K562 (cell line): ENCODE measurements at regions not wholly inside any gene's neighbourhood (a gene's known extent, or its start where the extent isn't known, plus 50 kb on each side); places are given as distances from the start of the nearest gene placed in this dataset.

Experiments
- ATAC-seq: fragments of 200-7000 bp; cut with Tn5 transposase; 3 replicates; pipeline ENCODE4 v1.9.1; 2020; ENCODE audit warnings: moderate library complexity
- BruUV-seq: library from RNA; stranded (reverse); fragments of 400-500 nt; replicated peaks from 2 replicates; lab custom pipeline; 2021; lab: Mats Ljungman, UMichigan
- CTCF ChIA-PET: fragments of 300-600 bp; formaldehyde crosslinking; extraction: SDS; loops from one replicate; lab custom pipeline; 2021; ENCODE audit warnings: low intra/inter-chr PET ratio; lab: Yijun Ruan, JAX
- POLR2A ChIA-PET: fragments of 300-600, 350-650 bp; sonication (Branson Sonifier 250); formaldehyde crosslinking; extraction: SDS; loops from one replicate; lab custom pipeline; 2021; ENCODE audit warnings: antibody characterized with exemption, inconsistent platforms; lab: Yijun Ruan, JAX
- DNase-seq, 4 experiments: peaks; one replicate each; pipeline versions ENCODE4 v3.0.0 to v3.0.0-alpha.2; 2011 to 2018; ENCODE audit warnings: low spot score in 3 of 4, mixed read lengths in 3 of 4; ENCODE audit errors: extremely low read depth in 1 of 4
- FAIRE-seq: peaks from 2 replicates; lab custom pipeline; 2011; peaks lifted over from hg19 to GRCh38; lab: Jason Lieb, UNC
- H2AFZ ChIP-seq: 2 replicates; pipeline ENCODE4 v1.6.0; 2011; ENCODE audit warnings: low read depth, low read length, control low read depth, inconsistent platforms
- H3K27ac ChIP-seq: fragments of 200-600 bp; 3 replicates; pipeline ENCODE4 v1.8.0; 2011; ENCODE audit warnings: low read depth, mild to moderate bottlenecking, control low read depth, inconsistent platforms, low read length, moderate library complexity, mixed read lengths; ENCODE audit errors: extremely low read depth
- H3K27me3 ChIP-seq, 2 experiments: fragments of 300-600 bp in 1 of 2; 2 replicates in 1 of 2; 3 replicates in 1 of 2; pipeline versions ENCODE4 v1.6.0 to v1.8.0; 2011; ENCODE audit warnings: inconsistent platforms in 2 of 2, low read length in 2 of 2, mild to moderate bottlenecking in 1 of 2, mixed read lengths in 1 of 2, moderate library complexity in 1 of 2; ENCODE audit not compliant: control insufficient read depth in 2 of 2, insufficient read depth in 2 of 2
- H3K36me3 ChIP-seq: fragments of 300-600 bp; 3 replicates; pipeline ENCODE4 v1.8.0; 2011; ENCODE audit warnings: mild to moderate bottlenecking, low read length, inconsistent platforms; ENCODE audit not compliant: control insufficient read depth, insufficient read depth
- H3K4me1 ChIP-seq, 2 experiments: fragments of 200-600 bp in 1 of 2; replicated peaks in 1 of 2; 2 replicates in 1 of 2; 3 replicates in 1 of 2; pipeline versions ENCODE4 v1.5.1 to v1.8.0; 2011; ENCODE audit warnings: inconsistent platforms in 2 of 2, low read length in 2 of 2, mild to moderate bottlenecking in 1 of 2, mixed read lengths in 1 of 2, moderate library complexity in 1 of 2; ENCODE audit not compliant: control insufficient read depth in 2 of 2, insufficient read depth in 2 of 2
- H3K4me2 ChIP-seq: 2 replicates; pipeline ENCODE4 v1.6.1; 2011; ENCODE audit warnings: low read length, control low read depth, inconsistent platforms, mixed read lengths; ENCODE audit not compliant: insufficient read depth
- H3K4me3 ChIP-seq: fragments of 200-600 bp; sonication (generic), shearing (Covaris generic); 2 replicates; pipeline ENCODE4 v1.5.1; 2016; ENCODE audit warnings: control low read depth, inconsistent platforms
- H3K79me2 ChIP-seq: fragments of 200-600 bp; 3 replicates; pipeline ENCODE4 v1.8.0; 2011; ENCODE audit warnings: low read length, inconsistent platforms; ENCODE audit not compliant: control insufficient read depth, insufficient read depth
- H3K9ac ChIP-seq, 2 experiments: 2 replicates each; pipeline versions ENCODE4 v1.6.0 to v1.6.1; 2011; ENCODE audit warnings: low read depth in 2 of 2, low read length in 2 of 2, control low read depth in 1 of 2, inconsistent platforms in 1 of 2, mild to moderate bottlenecking in 1 of 2, mixed read lengths in 1 of 2; ENCODE audit not compliant: insufficient read depth in 1 of 2
- H3K9me1 ChIP-seq: one replicate; pipeline ENCODE4 v1.6.0; 2011; ENCODE audit warnings: inconsistent platforms, mild to moderate bottlenecking, low read length, moderate library complexity; ENCODE audit not compliant: control insufficient read depth, insufficient read depth
- H3K9me3 ChIP-seq: replicated peaks from 2 replicates; pipeline ENCODE4 v1.5.1; 2011; ENCODE audit warnings: low read depth, low read length, inconsistent platforms; ENCODE audit not compliant: control insufficient read depth, insufficient read depth
- H4K20me1 ChIP-seq: replicated peaks from 2 replicates; pipeline ENCODE4 v1.6.1; 2011; ENCODE audit warnings: low read length, inconsistent platforms, mixed read lengths; ENCODE audit not compliant: control insufficient read depth, insufficient read depth
- FIP1L1 ChIP-seq: fragments of 200-400 bp; formaldehyde crosslinking; IDR thresholded peaks from 2 replicates; pipeline ENCODE4 v1.6.1; 2018; ENCODE audit warnings: mild to moderate bottlenecking, low read depth, low read length; ENCODE audit not compliant: poor library complexity, severe bottlenecking
- RFX5 ChIP-seq: IDR thresholded peaks from 2 replicates; pipeline ENCODE4 v1.6.1; 2011; ENCODE audit warnings: low read depth, mild to moderate bottlenecking, improper control_type of control experiment, low read length
- ZC3H4 ChIP-seq: sonication (generic); formaldehyde crosslinking; IDR thresholded peaks from 2 replicates; pipeline ENCODE4 v1.9.0; 2021; ENCODE audit warnings: missing genetic modification reagents, borderline replicate concordance
- ZNF282 ChIP-seq: sonication (generic); formaldehyde crosslinking; IDR thresholded peaks from 2 replicates; pipeline ENCODE4 v1.8.1; 2023; ENCODE audit warnings: missing genetic modification reagents
- ZNF586 ChIP-seq: fragments of 450-650 bp; formaldehyde crosslinking; conservative IDR thresholded peaks from 2 replicates; pipeline ENCODE4 v1.4.0; 2020; ENCODE audit warnings: mild to moderate bottlenecking, moderate library complexity
- WGBS: fragments of 100-300 bp; shearing (Covaris generic); methylation state at CpG from one replicate; pipeline ENCODE4 v1.1.6; 2016; ENCODE audit warnings: low coverage, mixed read lengths; ENCODE audit not compliant: insufficient coverage; ENCODE audit errors: missing lambda C conversion rate; 5-methylcytosine and 5-hydroxymethylcytosine counted together
- in situ Hi-C: fragments of 300-500 bp; cut with MboI; formaldehyde crosslinking; loops from 4 replicates; pipeline ENCODE4 v1.15.0; 2018; ENCODE audit warnings: inconsistent platforms, mixed read lengths
- intact Hi-C: fragments of 100-400 bp; cut with micrococcal nuclease; formaldehyde crosslinking; loops from 2 replicates; pipeline ENCODE4 v1.14.2; 2022
- TF ChIP-seq, protein P1 (sequence below): fragments of 250-450 bp; sonication (Bioruptor Pico); IDR thresholded peaks from 2 replicates; pipeline ENCODE4 v1.4.0; 2020; ENCODE audit warnings: mild to moderate bottlenecking, moderate library complexity, borderline replicate concordance
- TF ChIP-seq, protein P2 (sequence below), 3 experiments: IDR thresholded peaks in 2 of 3; conservative IDR thresholded peaks in 1 of 3; 2 replicates each; pipeline ENCODE4 v1.5.1; 2011 to 2012; ENCODE audit warnings: low read length in 3 of 3, mild to moderate bottlenecking in 3 of 3, control low read depth in 2 of 3, improper control_type of control experiment in 1 of 3, inconsistent platforms in 1 of 3, low read depth in 1 of 3, mixed read lengths in 1 of 3, moderate library complexity in 1 of 3; ENCODE audit not compliant: insufficient read depth in 2 of 3
- TF ChIP-seq, protein P3 (sequence below): fragments of 250-450 bp; sonication (Bioruptor Pico); IDR thresholded peaks from 2 replicates; pipeline ENCODE4 v1.4.0; 2020

DNA sequence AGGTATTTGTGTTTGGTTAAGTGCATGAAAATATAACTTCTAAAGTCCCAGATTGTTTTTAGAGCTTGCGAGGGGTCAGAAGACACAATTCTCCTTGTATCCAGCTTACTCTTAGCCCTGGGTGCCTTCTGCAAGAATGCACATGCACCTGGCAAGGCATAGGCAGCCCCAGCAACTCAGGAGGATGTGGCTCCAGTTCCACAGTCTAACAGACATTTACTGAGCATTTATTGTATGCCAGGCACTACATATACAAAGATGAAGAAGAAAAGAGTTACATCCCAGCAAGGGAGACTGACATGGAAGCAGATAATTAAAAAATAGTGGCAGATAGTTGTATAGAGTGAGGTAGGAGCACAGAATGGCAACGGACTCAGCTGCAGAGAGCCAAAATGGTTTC is 101.1 kb upstream of the FRY start:
- no peak overlapping the region for H3K4me2 ChIP-seq

DNA sequence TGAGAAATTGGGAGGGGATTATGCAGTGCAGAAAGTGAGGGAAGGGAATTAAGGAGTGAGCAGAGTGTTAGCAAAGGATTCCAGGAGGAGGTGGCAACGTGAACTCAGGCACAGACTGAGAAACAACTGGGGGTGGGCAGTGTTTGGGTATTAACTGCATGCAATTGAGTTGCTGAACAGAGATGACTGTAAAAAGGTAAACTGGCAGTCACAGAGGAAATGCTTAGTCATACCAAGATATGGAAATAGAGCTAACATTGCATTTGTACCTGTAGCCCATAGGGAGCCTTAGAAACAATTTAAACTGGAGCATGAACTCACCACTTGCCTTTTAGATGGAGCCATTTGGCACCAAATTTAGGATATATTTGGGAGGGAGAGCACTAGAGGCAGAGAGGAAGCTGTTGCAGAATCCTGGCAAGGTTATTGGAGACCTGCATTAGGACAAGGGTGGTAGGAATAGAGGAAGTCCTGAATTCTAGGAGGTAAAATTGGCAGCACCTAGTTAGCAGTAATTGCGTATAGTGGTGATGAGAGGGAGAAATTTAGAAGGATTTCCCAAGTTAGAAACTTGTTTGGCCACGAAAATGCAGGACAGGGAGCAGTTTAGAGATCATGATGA is 100.6 kb upstream of the FRY start:
- ChIA-PET POLR2A (interaction anchor here (0.6 to 1.0 kb wide), 2 partner anchors 11 kb away, joined by 3 to 4 read pairs; no protein-coding TSS in a partner anchor), CTCF (no interaction called here)
- in situ Hi-C loops (no loop called here), intact Hi-C loops (no loop called here)
- ATAC-seq (peak; percentile 59), DNase-seq (peak in 1 of 4 experiments; percentile 4), FAIRE-seq (no peak)
- H3K4me1 ChIP-seq = peaks cover 0 to 2% of the 10 kb centered on the region in 2 experiments; a peak in 1 of 5 replicates
- H3K4me2 ChIP-seq = 0 out of 2 replicates have a peak overlapping the region, but pooled peaks have one; percentile 25
- H4K20me1 ChIP-seq = no peaks in the 10 kb centered on the region
- no TSS peak for BruUV-seq
- H3K9me3 ChIP-seq = no peaks in the 10 kb centered on the region
- no peak overlapping the region for H3K4me3 ChIP-seq
- no peak overlapping the region for H3K27ac ChIP-seq
- 3% methylated on average over 3 of the region's 3 CpGs for WGBS
- H3K9me1 ChIP-seq = no peaks in the 10 kb centered on the region
- no peak overlapping the region for H3K9ac ChIP-seq
- peak overlapping the region; percentile 1; the same call in 1 of the 2 replicates for H2AFZ ChIP-seq
- no peaks in the 10 kb centered on the region for H3K36me3 ChIP-seq
- no peaks in the 10 kb centered on the region for H3K27me3 ChIP-seq
- no peaks in the 10 kb centered on the region for H3K79me2 ChIP-seq
- TF ChIP-seq, protein P1, sequence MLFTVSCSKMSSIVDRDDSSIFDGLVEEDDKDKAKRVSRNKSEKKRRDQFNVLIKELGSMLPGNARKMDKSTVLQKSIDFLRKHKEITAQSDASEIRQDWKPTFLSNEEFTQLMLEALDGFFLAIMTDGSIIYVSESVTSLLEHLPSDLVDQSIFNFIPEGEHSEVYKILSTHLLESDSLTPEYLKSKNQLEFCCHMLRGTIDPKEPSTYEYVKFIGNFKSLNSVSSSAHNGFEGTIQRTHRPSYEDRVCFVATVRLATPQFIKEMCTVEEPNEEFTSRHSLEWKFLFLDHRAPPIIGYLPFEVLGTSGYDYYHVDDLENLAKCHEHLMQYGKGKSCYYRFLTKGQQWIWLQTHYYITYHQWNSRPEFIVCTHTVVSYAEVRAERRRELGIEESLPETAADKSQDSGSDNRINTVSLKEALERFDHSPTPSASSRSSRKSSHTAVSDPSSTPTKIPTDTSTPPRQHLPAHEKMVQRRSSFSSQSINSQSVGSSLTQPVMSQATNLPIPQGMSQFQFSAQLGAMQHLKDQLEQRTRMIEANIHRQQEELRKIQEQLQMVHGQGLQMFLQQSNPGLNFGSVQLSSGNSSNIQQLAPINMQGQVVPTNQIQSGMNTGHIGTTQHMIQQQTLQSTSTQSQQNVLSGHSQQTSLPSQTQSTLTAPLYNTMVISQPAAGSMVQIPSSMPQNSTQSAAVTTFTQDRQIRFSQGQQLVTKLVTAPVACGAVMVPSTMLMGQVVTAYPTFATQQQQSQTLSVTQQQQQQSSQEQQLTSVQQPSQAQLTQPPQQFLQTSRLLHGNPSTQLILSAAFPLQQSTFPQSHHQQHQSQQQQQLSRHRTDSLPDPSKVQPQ (CRISPR knock-in tag) = no peak
- TF ChIP-seq RFX5 (no peak), ZC3H4 (CRISPR knock-in tag) (no peak), ZNF586 (no peak), ZNF282 (no peak)
- TF ChIP-seq, protein P2, sequence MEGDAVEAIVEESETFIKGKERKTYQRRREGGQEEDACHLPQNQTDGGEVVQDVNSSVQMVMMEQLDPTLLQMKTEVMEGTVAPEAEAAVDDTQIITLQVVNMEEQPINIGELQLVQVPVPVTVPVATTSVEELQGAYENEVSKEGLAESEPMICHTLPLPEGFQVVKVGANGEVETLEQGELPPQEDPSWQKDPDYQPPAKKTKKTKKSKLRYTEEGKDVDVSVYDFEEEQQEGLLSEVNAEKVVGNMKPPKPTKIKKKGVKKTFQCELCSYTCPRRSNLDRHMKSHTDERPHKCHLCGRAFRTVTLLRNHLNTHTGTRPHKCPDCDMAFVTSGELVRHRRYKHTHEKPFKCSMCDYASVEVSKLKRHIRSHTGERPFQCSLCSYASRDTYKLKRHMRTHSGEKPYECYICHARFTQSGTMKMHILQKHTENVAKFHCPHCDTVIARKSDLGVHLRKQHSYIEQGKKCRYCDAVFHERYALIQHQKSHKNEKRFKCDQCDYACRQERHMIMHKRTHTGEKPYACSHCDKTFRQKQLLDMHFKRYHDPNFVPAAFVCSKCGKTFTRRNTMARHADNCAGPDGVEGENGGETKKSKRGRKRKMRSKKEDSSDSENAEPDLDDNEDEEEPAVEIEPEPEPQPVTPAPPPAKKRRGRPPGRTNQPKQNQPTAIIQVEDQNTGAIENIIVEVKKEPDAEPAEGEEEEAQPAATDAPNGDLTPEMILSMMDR (IDR thresholded peaks at IDR 0.05 in 2 of 3, conservative IDR thresholded peaks at IDR 0.05 in 1 of 3; ENCODE audit: insufficient read depth in 2 of 3, low read depth in 1 of 3, low read length in 3 of 3) = no peak
- TF ChIP-seq, protein P3, sequence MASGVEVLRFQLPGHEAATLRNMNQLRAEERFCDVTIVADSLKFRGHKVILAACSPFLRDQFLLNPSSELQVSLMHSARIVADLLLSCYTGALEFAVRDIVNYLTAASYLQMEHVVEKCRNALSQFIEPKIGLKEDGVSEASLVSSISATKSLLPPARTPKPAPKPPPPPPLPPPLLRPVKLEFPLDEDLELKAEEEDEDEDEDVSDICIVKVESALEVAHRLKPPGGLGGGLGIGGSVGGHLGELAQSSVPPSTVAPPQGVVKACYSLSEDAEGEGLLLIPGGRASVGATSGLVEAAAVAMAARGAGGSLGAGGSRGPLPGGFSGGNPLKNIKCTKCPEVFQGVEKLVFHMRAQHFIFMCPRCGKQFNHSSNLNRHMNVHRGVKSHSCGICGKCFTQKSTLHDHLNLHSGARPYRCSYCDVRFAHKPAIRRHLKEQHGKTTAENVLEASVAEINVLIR = no peak

More for the DNA sequence above, 101.1 kb upstream of the FRY start:
- Histone ChIP-seq H3K9ac (no peak overlapping the region), H4K20me1 (no peaks in the 10 kb centered on the region), H3K4me3 (no peak overlapping the region), H3K9me1 (no peaks in the 10 kb centered on the region), H3K9me3 (no peaks in the 10 kb centered on the region), H3K4me1 (peaks cover 0 to 2% of the 10 kb centered on the region in 2 experiments; a peak in 1 of 5 replicates), H3K79me2 (no peaks in the 10 kb centered on the region), H3K27me3 (no peaks in the 10 kb centered on the region), H3K27ac (no peak overlapping the region), H3K36me3 (no peaks in the 10 kb centered on the region), H2AFZ (peak overlapping the region; percentile 1; the same call in 1 of the 2 replicates)
- DNase-seq (no peak), ATAC-seq (no peak), FAIRE-seq (no peak)
- TF ChIP-seq FIP1L1 = no peak
- 29% methylated on average over 2 of the region's 2 CpGs for WGBS
- POLR2A ChIA-PET = interaction anchor here (0.6 to 1.0 kb wide), 2 partner anchors 11 to 12 kb away, joined by 3 to 4 read pairs; no protein-coding TSS in a partner anchor
- BruUV-seq = no TSS peak
- CTCF ChIA-PET = no interaction called here
- in situ Hi-C loops (no loop called here), intact Hi-C loops (no loop called here)
